ENCODE measurements at regions not wholly inside any gene's neighbourhood (a gene's known extent, or its start where the extent isn't known, plus 50 kb on each side); places are given as distances from the start of the nearest gene placed in this dataset.
"Not testable (repeated sequence)": the region's sequence is repeated elsewhere in the genome, so short reads cannot be mapped to it uniquely, and the experiment has no call there.

DNA sequence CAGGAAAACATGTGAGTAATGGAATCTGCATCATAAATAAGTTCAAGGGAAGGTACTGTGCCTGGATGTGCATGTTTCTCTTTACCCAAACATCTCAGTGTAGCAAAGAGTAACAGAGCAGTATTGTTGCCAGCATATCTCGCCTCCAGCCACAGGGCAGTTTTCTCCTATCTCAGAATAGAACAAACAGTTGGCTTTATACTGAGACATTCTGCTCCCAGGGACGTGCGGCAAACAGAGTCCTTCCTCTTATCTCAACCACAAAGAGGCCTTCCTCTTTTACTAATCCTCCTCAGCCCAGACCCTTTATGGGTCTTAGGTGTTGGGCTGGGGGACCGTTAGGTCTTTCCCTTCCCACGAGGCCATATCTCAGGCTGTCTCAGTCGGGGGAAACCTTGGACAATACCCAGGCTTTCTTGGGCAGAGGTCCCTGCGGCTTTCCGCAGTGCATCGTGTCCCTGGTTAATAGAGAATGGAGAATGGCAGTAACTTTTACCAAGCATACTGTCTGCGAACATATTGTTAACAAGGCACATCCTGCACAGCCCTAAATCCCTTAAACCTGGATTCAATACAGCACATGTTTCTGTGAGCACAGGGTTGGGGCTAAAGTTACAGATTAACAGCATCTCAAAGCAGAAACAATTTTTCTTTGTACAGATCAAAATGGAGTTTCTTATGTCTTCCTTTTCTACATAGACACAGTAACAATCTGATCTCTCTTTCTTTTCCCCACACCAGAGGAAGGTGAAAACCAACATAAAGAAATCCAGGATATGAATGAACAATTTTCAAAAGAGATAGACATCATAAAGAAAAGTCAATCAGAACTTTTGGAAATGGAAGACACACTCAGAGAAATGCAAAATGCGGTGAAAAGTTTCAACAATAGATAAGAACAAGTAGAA, 181.9 kb upstream of the KYNU start:
- H3K27ac ChIP-seq (ENCODE audit: low read length); H3K4me3 ChIP-seq (ENCODE audit: low read length); H3K9me3 ChIP-seq (ENCODE audit: low read length); H3K4me1 ChIP-seq (ENCODE audit: low read length); H3K9me2 ChIP-seq (replicated peaks; ENCODE audit: insufficient read depth, low read length); H3K36me3 ChIP-seq (ENCODE audit: insufficient read depth, low read length); H4K20me1 ChIP-seq (ENCODE audit: insufficient read depth, low read depth, low read length); H3K9ac ChIP-seq (ENCODE audit: low read length); H3K79me2 ChIP-seq (ENCODE audit: low read length); H3K4me2 ChIP-seq (ENCODE audit: low read depth, low read length, poor library complexity, severe bottlenecking); H2AFZ ChIP-seq (ENCODE audit: low read length); DNase-seq; H3K27me3 ChIP-seq (ENCODE audit: low read length): not testable (repeated sequence)

DNA sequence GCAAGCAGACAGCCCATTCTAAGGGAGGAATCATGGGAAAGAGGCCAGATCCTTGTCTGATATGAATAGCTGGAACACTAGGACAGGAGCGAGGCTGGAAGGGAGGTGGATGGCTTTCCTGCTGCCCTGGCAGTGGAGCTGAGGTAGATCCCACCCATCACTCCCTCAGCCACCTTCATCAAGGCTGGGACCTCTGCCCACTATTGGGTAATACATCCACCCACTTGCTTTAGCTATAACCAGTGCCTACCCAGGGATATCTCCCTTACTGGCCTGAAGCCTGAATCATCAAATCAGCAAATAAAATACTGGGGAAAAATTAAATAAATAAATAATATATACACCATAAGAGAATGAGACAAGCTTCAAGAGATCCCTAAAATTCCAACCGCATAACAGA, 183.2 kb upstream of the KYNU start:
- H3K9me2 ChIP-seq (replicated peaks; ENCODE audit: insufficient read depth, low read length), result no peaks in the 10 kb centered on the region

DNA sequence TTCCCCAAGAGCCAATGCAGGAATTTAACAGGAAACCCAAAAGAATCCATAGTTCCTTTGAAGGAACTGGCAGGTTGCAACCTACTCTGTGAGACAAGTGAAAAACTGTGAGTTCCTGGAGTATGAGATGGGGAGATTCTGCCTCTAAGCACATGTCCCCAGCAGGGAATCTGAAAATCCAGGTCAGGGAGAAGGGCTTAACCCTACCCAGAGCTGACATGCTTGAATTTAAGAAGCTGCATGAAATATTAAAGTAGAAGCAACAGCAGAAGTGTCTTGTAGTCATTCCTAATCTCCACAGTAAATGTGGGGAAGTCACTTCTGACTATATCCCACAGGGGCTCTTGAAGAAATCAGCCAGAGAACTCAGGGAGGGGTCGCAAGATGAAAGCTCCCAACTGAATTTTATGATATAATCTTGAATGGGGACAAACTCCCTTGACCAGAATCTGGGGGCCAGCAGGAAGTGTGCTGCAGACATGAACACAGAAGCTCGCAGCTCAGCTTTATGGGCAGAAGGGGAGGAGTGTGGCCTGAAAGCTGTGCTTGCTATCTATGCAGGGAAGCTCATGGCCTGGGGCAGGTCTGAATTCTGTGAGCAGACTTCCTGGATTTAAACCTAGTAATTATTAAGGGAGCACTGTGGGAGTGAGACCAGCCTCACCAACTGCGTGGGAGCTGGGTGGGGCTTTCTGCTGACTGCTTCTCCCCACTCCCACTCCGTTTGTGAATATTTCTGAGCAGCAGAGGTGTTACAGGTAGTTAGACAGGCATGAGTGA, 184.1 kb upstream of the KYNU start:
- Histone ChIP-seq H3K79me2 (ENCODE audit: low read length) (no peaks in the 10 kb centered on the region), H3K4me1 (ENCODE audit: low read length) (no peaks in the 10 kb centered on the region), H3K27me3 (ENCODE audit: low read length) (no peaks in the 10 kb centered on the region), H3K4me2 (ENCODE audit: low read depth, low read length, poor library complexity, severe bottlenecking) (no peak overlapping the region), H3K4me3 (ENCODE audit: low read length) (no peak overlapping the region), H4K20me1 (ENCODE audit: insufficient read depth, low read depth, low read length) (no peaks in the 10 kb centered on the region), H3K9me2 (replicated peaks; ENCODE audit: insufficient read depth, low read length) (no peaks in the 10 kb centered on the region), H2AFZ (ENCODE audit: low read length) (no peak overlapping the region), H3K27ac (ENCODE audit: low read length) (no peak overlapping the region), H3K36me3 (ENCODE audit: insufficient read depth, low read length) (no peaks in the 10 kb centered on the region), H3K9ac (ENCODE audit: low read length) (no peak overlapping the region), H3K9me3 (ENCODE audit: low read length) (no peaks in the 10 kb centered on the region)
- no peak for DNase-seq

More for the DNA sequence above, 183.2 kb upstream of the KYNU start:
- no peak overlapping the region for H3K4me2 ChIP-seq (ENCODE audit: low read depth, low read length, poor library complexity, severe bottlenecking)
- no peaks in the 10 kb centered on the region for H3K36me3 ChIP-seq (ENCODE audit: insufficient read depth, low read length)
- no peak for DNase-seq
- H3K9me3 ChIP-seq (ENCODE audit: low read length), result no peaks in the 10 kb centered on the region
- H3K4me1 ChIP-seq (ENCODE audit: low read length), result no peaks in the 10 kb centered on the region
- no peaks in the 10 kb centered on the region for H4K20me1 ChIP-seq (ENCODE audit: insufficient read depth, low read depth, low read length)
- H2AFZ ChIP-seq (ENCODE audit: low read length), result no peak overlapping the region
- no peaks in the 10 kb centered on the region for H3K79me2 ChIP-seq (ENCODE audit: low read length)
- no peaks in the 10 kb centered on the region for H3K27me3 ChIP-seq (ENCODE audit: low read length)
- no peak overlapping the region for H3K27ac ChIP-seq (ENCODE audit: low read length)
- no peak overlapping the region for H3K9ac ChIP-seq (ENCODE audit: low read length)
- no peak overlapping the region for H3K4me3 ChIP-seq (ENCODE audit: low read length)

DNA sequence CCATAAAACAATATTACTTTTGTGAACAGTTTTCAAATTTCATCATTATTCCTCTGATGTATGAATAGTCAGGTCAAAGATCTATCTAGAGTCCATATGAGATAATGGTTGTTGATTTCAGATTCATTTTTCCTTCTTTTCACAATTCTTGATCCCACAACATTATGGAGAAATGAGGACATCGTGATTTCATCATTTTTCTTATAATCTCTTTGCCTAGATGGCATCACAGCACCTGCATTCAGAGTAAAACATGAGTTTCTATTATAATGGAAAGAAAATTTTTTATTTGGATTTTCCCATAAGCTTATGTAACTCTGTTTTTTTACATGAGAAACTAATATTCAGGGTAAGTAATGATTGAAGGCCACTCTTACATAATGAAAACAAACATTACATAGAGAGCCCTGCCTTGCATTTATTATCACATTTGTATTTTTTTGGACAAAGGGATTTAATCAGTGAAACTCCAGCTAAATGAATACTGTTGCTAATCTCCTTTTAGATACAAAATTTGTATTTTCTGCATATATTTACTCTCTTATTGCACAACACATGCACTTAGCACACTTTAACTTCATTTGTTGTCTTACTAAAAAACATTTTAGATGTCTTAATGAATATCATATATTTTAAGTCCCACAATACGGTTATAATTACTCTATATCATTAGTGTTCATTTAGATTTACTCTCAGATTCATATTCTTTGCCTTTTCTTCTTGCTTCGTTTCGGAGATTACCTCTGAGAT, 188.4 kb upstream of the KYNU start:
- Histone ChIP-seq H3K4me2 (ENCODE audit: low read depth, low read length, poor library complexity, severe bottlenecking) (no peak overlapping the region), H3K36me3 (ENCODE audit: insufficient read depth, low read length) (no peaks in the 10 kb centered on the region), H3K27me3 (ENCODE audit: low read length) (no peaks in the 10 kb centered on the region), H3K27ac (ENCODE audit: low read length) (no peak overlapping the region), H3K9ac (ENCODE audit: low read length) (no peak overlapping the region), H2AFZ (ENCODE audit: low read length) (no peak overlapping the region), H3K79me2 (ENCODE audit: low read length) (no peaks in the 10 kb centered on the region), H3K4me1 (ENCODE audit: low read length) (no peaks in the 10 kb centered on the region), H3K9me2 (replicated peaks; ENCODE audit: insufficient read depth, low read length) (no peaks in the 10 kb centered on the region), H3K9me3 (ENCODE audit: low read length) (no peaks in the 10 kb centered on the region), H4K20me1 (ENCODE audit: insufficient read depth, low read depth, low read length) (no peaks in the 10 kb centered on the region), H3K4me3 (ENCODE audit: low read length) (no peak overlapping the region)
- no peak for DNase-seq

DNA sequence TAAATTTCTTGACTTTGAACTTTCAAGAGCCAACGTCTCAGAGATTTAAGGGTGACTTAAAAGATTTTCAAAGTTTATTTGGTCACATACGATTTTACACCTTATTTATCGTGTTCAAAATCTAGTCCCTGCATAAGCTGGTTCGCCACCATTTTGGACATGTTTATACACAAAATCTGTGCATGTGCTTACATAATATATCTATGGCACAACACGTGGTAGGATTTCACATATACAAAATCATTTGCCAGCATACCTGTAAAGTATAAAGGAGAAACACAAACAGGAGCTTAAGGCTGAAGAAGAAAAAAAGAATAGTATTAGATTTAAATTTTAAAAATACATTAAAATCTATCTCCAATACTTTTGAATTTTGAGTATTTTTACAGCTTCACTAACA, 190.0 kb upstream of the KYNU start:
- Histone ChIP-seq H3K79me2 (ENCODE audit: low read length) (no peaks in the 10 kb centered on the region), H4K20me1 (ENCODE audit: insufficient read depth, low read depth, low read length) (no peaks in the 10 kb centered on the region), H2AFZ (ENCODE audit: low read length) (no peak overlapping the region), H3K36me3 (ENCODE audit: insufficient read depth, low read length) (no peaks in the 10 kb centered on the region), H3K9ac (ENCODE audit: low read length) (no peak overlapping the region), H3K4me3 (ENCODE audit: low read length) (no peak overlapping the region), H3K4me1 (ENCODE audit: low read length) (no peaks in the 10 kb centered on the region), H3K27me3 (ENCODE audit: low read length) (no peaks in the 10 kb centered on the region), H3K9me3 (ENCODE audit: low read length) (no peaks in the 10 kb centered on the region), H3K27ac (ENCODE audit: low read length) (no peak overlapping the region), H3K4me2 (ENCODE audit: low read depth, low read length, poor library complexity, severe bottlenecking) (no peak overlapping the region), H3K9me2 (replicated peaks; ENCODE audit: insufficient read depth, low read length) (no peaks in the 10 kb centered on the region)
- no peak for DNase-seq

DNA sequence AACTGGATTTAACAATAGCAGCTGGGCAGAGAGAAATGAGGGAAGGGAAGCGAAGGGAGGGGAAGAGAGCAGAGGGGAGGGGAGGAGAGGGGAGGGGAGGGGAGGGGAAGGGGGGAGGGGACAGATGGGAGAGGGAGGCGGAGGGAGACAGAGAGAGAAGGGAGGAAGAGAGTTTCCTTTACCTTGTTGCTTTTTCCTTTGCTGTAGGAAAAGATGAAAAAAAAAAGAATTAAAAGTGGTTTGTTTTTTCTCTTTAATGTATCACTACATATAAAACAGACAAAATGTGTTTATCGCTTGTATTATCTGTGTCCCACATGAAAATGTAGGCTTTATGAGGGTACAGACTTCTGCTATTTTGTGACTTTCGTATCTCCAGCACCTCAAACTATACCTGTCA, 190.4 kb upstream of the KYNU start:
- Histone ChIP-seq H3K9ac (ENCODE audit: low read length) (no peak overlapping the region), H3K4me3 (ENCODE audit: low read length) (no peak overlapping the region), H3K79me2 (ENCODE audit: low read length) (no peaks in the 10 kb centered on the region), H4K20me1 (ENCODE audit: insufficient read depth, low read depth, low read length) (no peaks in the 10 kb centered on the region), H2AFZ (ENCODE audit: low read length) (no peak overlapping the region), H3K4me1 (ENCODE audit: low read length) (no peaks in the 10 kb centered on the region), H3K4me2 (ENCODE audit: low read depth, low read length, poor library complexity, severe bottlenecking) (no peak overlapping the region), H3K36me3 (ENCODE audit: insufficient read depth, low read length) (no peaks in the 10 kb centered on the region), H3K27ac (ENCODE audit: low read length) (no peak overlapping the region), H3K9me2 (replicated peaks; ENCODE audit: insufficient read depth, low read length) (no peaks in the 10 kb centered on the region), H3K27me3 (ENCODE audit: low read length) (no peaks in the 10 kb centered on the region), H3K9me3 (ENCODE audit: low read length) (no peaks in the 10 kb centered on the region)
- no peak for DNase-seq

DNA sequence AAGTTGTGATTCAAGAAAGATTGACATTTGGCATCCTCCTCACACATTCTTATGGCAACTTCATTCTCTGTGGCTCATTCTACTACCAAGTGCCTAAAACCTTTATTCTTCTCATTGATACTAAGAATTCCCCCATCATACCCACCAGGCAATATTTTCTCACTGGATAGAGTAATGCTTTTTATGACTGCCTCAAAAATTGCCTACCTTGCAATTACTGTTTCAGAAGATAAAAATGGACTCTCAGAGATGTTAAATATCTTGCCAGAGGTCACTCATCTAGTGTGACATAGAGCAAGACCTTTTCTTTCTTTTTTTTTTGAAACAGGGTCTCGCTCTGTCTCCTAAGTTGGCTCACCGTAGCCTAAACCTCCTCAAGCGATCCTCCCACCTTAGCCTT, 192.8 kb upstream of the KYNU start:
- H3K27ac ChIP-seq (ENCODE audit: low read length), result no peak overlapping the region
- no peaks in the 10 kb centered on the region for H3K36me3 ChIP-seq (ENCODE audit: insufficient read depth, low read length)
- no peaks in the 10 kb centered on the region for H3K9me2 ChIP-seq (replicated peaks; ENCODE audit: insufficient read depth, low read length)
- DNase-seq, result no peak
- H3K4me3 ChIP-seq (ENCODE audit: low read length), result no peak overlapping the region
- no peaks in the 10 kb centered on the region for H3K4me1 ChIP-seq (ENCODE audit: low read length)
- H3K9ac ChIP-seq (ENCODE audit: low read length), result no peak overlapping the region
- no peaks in the 10 kb centered on the region for H4K20me1 ChIP-seq (ENCODE audit: insufficient read depth, low read depth, low read length)
- H2AFZ ChIP-seq (ENCODE audit: low read length), result no peak overlapping the region
- no peaks in the 10 kb centered on the region for H3K27me3 ChIP-seq (ENCODE audit: low read length)
- H3K79me2 ChIP-seq (ENCODE audit: low read length), result no peaks in the 10 kb centered on the region
- H3K4me2 ChIP-seq (ENCODE audit: low read depth, low read length, poor library complexity, severe bottlenecking), result no peak overlapping the region
- no peaks in the 10 kb centered on the region for H3K9me3 ChIP-seq (ENCODE audit: low read length)

DNA sequence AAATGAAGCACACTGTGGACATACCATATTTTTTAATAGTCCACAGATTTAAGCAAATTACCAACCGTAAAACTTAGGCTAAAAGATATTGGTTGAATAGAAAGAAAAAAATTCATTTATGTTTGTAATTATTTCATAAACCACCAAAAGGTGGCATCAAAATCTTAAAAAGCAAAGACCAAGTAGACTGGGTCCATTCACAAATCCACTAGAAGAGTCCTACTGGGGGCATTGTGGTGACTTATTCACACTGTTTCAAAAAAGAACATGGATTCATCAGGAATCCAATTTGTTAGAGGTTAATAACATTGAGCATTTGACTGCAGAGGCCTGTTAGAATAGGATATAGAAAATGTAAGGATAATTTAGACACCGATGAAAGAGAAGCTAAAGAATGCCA, 194.9 kb upstream of the KYNU start:
- no peak overlapping the region for H3K4me2 ChIP-seq (ENCODE audit: low read depth, low read length, poor library complexity, severe bottlenecking)
- H3K79me2 ChIP-seq (ENCODE audit: low read length), result no peaks in the 10 kb centered on the region
- H3K4me1 ChIP-seq (ENCODE audit: low read length), result no peaks in the 10 kb centered on the region
- no peaks in the 10 kb centered on the region for H3K9me2 ChIP-seq (replicated peaks; ENCODE audit: insufficient read depth, low read length)
- no peak overlapping the region for H3K4me3 ChIP-seq (ENCODE audit: low read length)
- H3K9ac ChIP-seq (ENCODE audit: low read length), result no peak overlapping the region
- no peak overlapping the region for H3K27ac ChIP-seq (ENCODE audit: low read length)
- DNase-seq, result peak; percentile 56
- H3K36me3 ChIP-seq (ENCODE audit: insufficient read depth, low read length), result no peaks in the 10 kb centered on the region
- H2AFZ ChIP-seq (ENCODE audit: low read length), result no peak overlapping the region
- no peaks in the 10 kb centered on the region for H3K9me3 ChIP-seq (ENCODE audit: low read length)
- no peaks in the 10 kb centered on the region for H3K27me3 ChIP-seq (ENCODE audit: low read length)
- no peaks in the 10 kb centered on the region for H4K20me1 ChIP-seq (ENCODE audit: insufficient read depth, low read depth, low read length)

All from Karpas-422 (cell line).